Peyer's patch (tissue), 4 donors: ENCODE measurements at regions not wholly inside any gene's neighbourhood (a gene's known extent, or its start where the extent isn't known, plus 50 kb on each side); places are given as distances from the start of the nearest gene placed in this dataset.

Source experiments
- DNase-seq, 3 donors: peaks; one replicate each; pipeline ENCODE4 v3.0.0-alpha.2; 2017 to 2019
- H3K27ac ChIP-seq, 4 donors: fragments of 200-600 bp; sonication (generic); one replicate each; pipeline ENCODE4 v1.5.1; 2016 to 2019
- H3K27me3 ChIP-seq, 2 donors: fragments of 200-600 bp; sonication (generic); one replicate each; pipeline ENCODE4 v1.5.1; 2019
- H3K36me3 ChIP-seq, 3 donors: fragments of 200-600 bp; sonication (generic); one replicate each; pipeline ENCODE4 v1.5.1; 2016 to 2019
- H3K4me1 ChIP-seq, 4 donors: fragments of 200-600 bp; sonication (generic); one replicate each; pipeline ENCODE4 v1.5.1; 2016 to 2019
- H3K4me3 ChIP-seq, 4 donors: fragments of 200-600 bp; sonication (generic); 1 replicate in 3 of 4; 2 replicates in 1 of 4; pipeline ENCODE4 v1.5.1; 2016 to 2019; ENCODE audit warnings: mild to moderate bottlenecking in 1 of 4
- H3K9me3 ChIP-seq, 4 donors: fragments of 200-600 bp; sonication (generic); one replicate each; pipeline ENCODE4 v1.5.1; 2016 to 2019; ENCODE audit warnings: mild to moderate bottlenecking in 1 of 4
- CTCF ChIP-seq, 6 experiments: fragments of 450-650 bp in 4 of 6; fragments of 200-600 bp in 2 of 6; sonication (generic) in 1 of 6; IDR thresholded peaks; one replicate each; pipeline ENCODE4 v1.5.1; 2017 to 2019; ENCODE audit warnings: antibody characterized with exemption in 6 of 6, mild to moderate bottlenecking in 3 of 6, moderate library complexity in 1 of 6
- POLR2A ChIP-seq, 2 donors: fragments of 450-650 bp; IDR thresholded peaks; one replicate each; pipeline ENCODE4 v1.5.1; 2017; ENCODE audit warnings: antibody characterized with exemption in 2 of 2, mild to moderate bottlenecking in 2 of 2, moderate library complexity in 2 of 2

GRCh38 chrX:140104760-140105159 is 139.4 kb upstream of the CXorf66 start:
- TF ChIP-seq POLR2A (IDR thresholded peaks at IDR 0.05) (no peak), CTCF (IDR thresholded peaks at IDR 0.05) (no peak)
- Histone ChIP-seq H3K27ac (no peak overlapping the region), H3K4me1 (no peaks in the 10 kb centered on the region), H3K9me3 (no peaks in the 10 kb centered on the region), H3K4me3 (no peak overlapping the region), H3K27me3 (no peaks in the 10 kb centered on the region), H3K36me3 (no peaks in the 10 kb centered on the region)
- DNase-seq: no peak

GRCh38 chrX:140099221-140099620 is 133.9 kb upstream of the CXorf66 start:
- Histone ChIP-seq H3K9me3 (no peaks in the 10 kb centered on the region), H3K4me3 (no peak overlapping the region), H3K4me1 (no peaks in the 10 kb centered on the region), H3K27ac (no peak overlapping the region), H3K36me3 (no peaks in the 10 kb centered on the region), H3K27me3 (no peaks in the 10 kb centered on the region)
- DNase-seq: no peak
- TF ChIP-seq CTCF (IDR thresholded peaks at IDR 0.05): no peak
- no peak for TF ChIP-seq POLR2A (IDR thresholded peaks at IDR 0.05)

GRCh38 chrX:140092121-140092520 is 126.8 kb upstream of the CXorf66 start:
- no peaks in the 10 kb centered on the region for H3K27me3 ChIP-seq
- DNase-seq: no peak
- no peaks in the 10 kb centered on the region for H3K9me3 ChIP-seq
- H3K36me3 ChIP-seq: no peaks in the 10 kb centered on the region
- no peaks in the 10 kb centered on the region for H3K4me1 ChIP-seq
- TF ChIP-seq POLR2A (IDR thresholded peaks at IDR 0.05): no peak
- no peak for TF ChIP-seq CTCF (IDR thresholded peaks at IDR 0.05)
- H3K27ac ChIP-seq: no peak overlapping the region
- no peak overlapping the region for H3K4me3 ChIP-seq

DNA sequence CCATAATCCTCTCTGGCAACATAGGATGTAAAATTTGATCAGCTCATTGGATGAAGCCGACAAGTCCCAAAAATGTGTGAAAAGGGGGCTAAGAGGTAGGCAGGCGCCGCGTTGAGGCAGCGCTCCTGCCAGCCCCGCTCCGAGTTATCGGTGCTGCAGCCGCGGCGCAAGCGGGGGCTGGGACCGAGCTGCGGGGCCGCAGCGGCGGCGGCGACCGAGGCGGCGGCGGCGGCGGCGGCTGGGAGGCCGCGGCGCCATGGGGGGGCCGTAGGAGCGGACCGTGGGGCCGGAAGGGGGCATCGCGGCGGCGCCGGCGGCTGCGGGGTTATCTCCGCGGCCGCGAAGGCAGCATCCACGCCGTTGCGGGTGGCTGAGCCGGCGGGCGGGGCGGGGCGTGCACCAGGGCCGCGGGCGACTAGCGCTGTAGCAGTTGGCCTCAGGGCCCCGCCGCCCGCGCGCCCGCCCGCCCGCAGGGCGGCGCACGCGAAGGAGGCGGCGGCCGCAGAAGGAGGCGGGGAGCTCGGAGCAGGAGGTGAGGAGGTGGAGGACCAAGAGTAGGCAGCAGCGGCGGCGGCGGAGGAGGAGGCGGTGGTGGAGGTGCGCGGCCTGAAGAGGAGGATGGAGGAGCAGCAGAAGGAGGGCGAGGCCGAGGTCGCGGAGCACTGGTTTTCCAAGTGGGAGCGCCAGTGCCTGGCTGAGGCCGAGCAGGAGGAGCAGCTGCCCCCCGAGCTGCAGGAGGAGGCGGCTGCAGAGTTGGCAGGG is 126.0 kb upstream of the CXorf66 start:
- H3K4me1 ChIP-seq: no peaks in the 10 kb centered on the region
- no peaks in the 10 kb centered on the region for H3K9me3 ChIP-seq
- no peaks in the 10 kb centered on the region for H3K27me3 ChIP-seq
- DNase-seq: peak in 2 of 3 donors; percentile 33 to 46
- H3K4me3 ChIP-seq: peak overlapping the region in 3 of 4 donors; percentile 23 to 42 (median 38)
- no peak for TF ChIP-seq CTCF (IDR thresholded peaks at IDR 0.05)
- no peak for TF ChIP-seq POLR2A (IDR thresholded peaks at IDR 0.05)
- no peak overlapping the region for H3K27ac ChIP-seq
- H3K36me3 ChIP-seq: no peaks in the 10 kb centered on the region

DNA sequence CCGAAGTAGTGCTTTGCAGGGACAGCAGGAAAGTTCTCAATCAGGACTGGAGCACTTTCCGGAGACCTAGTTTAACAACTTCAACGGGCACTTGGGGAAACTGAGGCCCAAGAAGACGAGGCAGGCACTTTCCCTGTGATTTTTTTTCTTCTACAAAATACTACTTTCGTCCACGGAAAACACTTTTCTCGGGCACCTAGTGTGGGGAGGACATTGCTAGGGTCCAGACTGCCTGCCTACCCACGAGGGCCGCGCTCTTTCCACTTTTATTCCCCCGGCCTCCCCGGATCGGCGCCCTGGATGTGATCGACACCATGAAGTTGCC is 125.4 kb upstream of the CXorf66 start:
- Histone ChIP-seq H3K4me1 (no peaks in the 10 kb centered on the region), H3K4me3 (peak overlapping the region in 2 of 4 donors; percentile 38 to 42), H3K27me3 (no peaks in the 10 kb centered on the region), H3K27ac (no peak overlapping the region), H3K9me3 (no peaks in the 10 kb centered on the region), H3K36me3 (no peaks in the 10 kb centered on the region)
- DNase-seq: no peak
- TF ChIP-seq CTCF (IDR thresholded peaks at IDR 0.05) (no peak), POLR2A (IDR thresholded peaks at IDR 0.05) (no peak)

- Histone ChIP-seq H3K27me3 (no peaks in the 10 kb centered on the region), H3K36me3 (no peaks in the 10 kb centered on the region), H3K9me3 (no peaks in the 10 kb centered on the region), H3K4me1 (no peaks in the 10 kb centered on the region), H3K27ac (no peak overlapping the region), H3K4me3 (no peak overlapping the region)
- no peak for DNase-seq
- no peak for TF ChIP-seq CTCF (IDR thresholded peaks at IDR 0.05)
These were observed 123.1 kb upstream of the CXorf66 start for GRCh38 chrX:140088438-140088837.
